K562 (cell line): ENCODE measurements at regions not wholly inside any gene's neighbourhood (a gene's known extent, or its start where the extent isn't known, plus 50 kb on each side); places are given as distances from the start of the nearest gene placed in this dataset.

ENCODE experiments used
- ATAC-seq: fragments of 200-7000 bp; cut with Tn5 transposase; 3 replicates; pipeline ENCODE4 v1.9.1; 2020; ENCODE audit warnings: moderate library complexity
- BruUV-seq: library from RNA; stranded (reverse); fragments of 400-500 nt; replicated peaks from 2 replicates; lab custom pipeline; 2021; lab: Mats Ljungman, UMichigan
- CTCF ChIA-PET: fragments of 300-600 bp; formaldehyde crosslinking; extraction: SDS; loops from one replicate; lab custom pipeline; 2021; ENCODE audit warnings: low intra/inter-chr PET ratio; lab: Yijun Ruan, JAX
- POLR2A ChIA-PET: fragments of 300-600, 350-650 bp; sonication (Branson Sonifier 250); formaldehyde crosslinking; extraction: SDS; loops from one replicate; lab custom pipeline; 2021; ENCODE audit warnings: antibody characterized with exemption, inconsistent platforms; lab: Yijun Ruan, JAX
- DNase-seq, 4 experiments: peaks; one replicate each; pipeline versions ENCODE4 v3.0.0 to v3.0.0-alpha.2; 2011 to 2018; ENCODE audit warnings: low spot score in 3 of 4, mixed read lengths in 3 of 4; ENCODE audit errors: extremely low read depth in 1 of 4
- FAIRE-seq: peaks from 2 replicates; lab custom pipeline; 2011; peaks lifted over from hg19 to GRCh38; lab: Jason Lieb, UNC
- H2AFZ ChIP-seq: 2 replicates; pipeline ENCODE4 v1.6.0; 2011; ENCODE audit warnings: low read depth, low read length, control low read depth, inconsistent platforms
- H3K27ac ChIP-seq: fragments of 200-600 bp; 3 replicates; pipeline ENCODE4 v1.8.0; 2011; ENCODE audit warnings: low read depth, mild to moderate bottlenecking, control low read depth, inconsistent platforms, low read length, moderate library complexity, mixed read lengths; ENCODE audit errors: extremely low read depth
- H3K27me3 ChIP-seq, 2 experiments: fragments of 300-600 bp in 1 of 2; 2 replicates in 1 of 2; 3 replicates in 1 of 2; pipeline versions ENCODE4 v1.6.0 to v1.8.0; 2011; ENCODE audit warnings: inconsistent platforms in 2 of 2, low read length in 2 of 2, mild to moderate bottlenecking in 1 of 2, mixed read lengths in 1 of 2, moderate library complexity in 1 of 2; ENCODE audit not compliant: control insufficient read depth in 2 of 2, insufficient read depth in 2 of 2
- H3K36me3 ChIP-seq: fragments of 300-600 bp; 3 replicates; pipeline ENCODE4 v1.8.0; 2011; ENCODE audit warnings: mild to moderate bottlenecking, low read length, inconsistent platforms; ENCODE audit not compliant: control insufficient read depth, insufficient read depth
- H3K4me1 ChIP-seq, 2 experiments: fragments of 200-600 bp in 1 of 2; replicated peaks in 1 of 2; 2 replicates in 1 of 2; 3 replicates in 1 of 2; pipeline versions ENCODE4 v1.5.1 to v1.8.0; 2011; ENCODE audit warnings: inconsistent platforms in 2 of 2, low read length in 2 of 2, mild to moderate bottlenecking in 1 of 2, mixed read lengths in 1 of 2, moderate library complexity in 1 of 2; ENCODE audit not compliant: control insufficient read depth in 2 of 2, insufficient read depth in 2 of 2
- H3K4me2 ChIP-seq: 2 replicates; pipeline ENCODE4 v1.6.1; 2011; ENCODE audit warnings: low read length, control low read depth, inconsistent platforms, mixed read lengths; ENCODE audit not compliant: insufficient read depth
- H3K4me3 ChIP-seq: fragments of 200-600 bp; sonication (generic), shearing (Covaris generic); 2 replicates; pipeline ENCODE4 v1.5.1; 2016; ENCODE audit warnings: control low read depth, inconsistent platforms
- H3K79me2 ChIP-seq: fragments of 200-600 bp; 3 replicates; pipeline ENCODE4 v1.8.0; 2011; ENCODE audit warnings: low read length, inconsistent platforms; ENCODE audit not compliant: control insufficient read depth, insufficient read depth
- H3K9ac ChIP-seq, 2 experiments: 2 replicates each; pipeline versions ENCODE4 v1.6.0 to v1.6.1; 2011; ENCODE audit warnings: low read depth in 2 of 2, low read length in 2 of 2, control low read depth in 1 of 2, inconsistent platforms in 1 of 2, mild to moderate bottlenecking in 1 of 2, mixed read lengths in 1 of 2; ENCODE audit not compliant: insufficient read depth in 1 of 2
- H3K9me1 ChIP-seq: one replicate; pipeline ENCODE4 v1.6.0; 2011; ENCODE audit warnings: inconsistent platforms, mild to moderate bottlenecking, low read length, moderate library complexity; ENCODE audit not compliant: control insufficient read depth, insufficient read depth
- H3K9me3 ChIP-seq: replicated peaks from 2 replicates; pipeline ENCODE4 v1.5.1; 2011; ENCODE audit warnings: low read depth, low read length, inconsistent platforms; ENCODE audit not compliant: control insufficient read depth, insufficient read depth
- H4K20me1 ChIP-seq: replicated peaks from 2 replicates; pipeline ENCODE4 v1.6.1; 2011; ENCODE audit warnings: low read length, inconsistent platforms, mixed read lengths; ENCODE audit not compliant: control insufficient read depth, insufficient read depth
- AFF1 ChIP-seq, 2 experiments: fragments of 450-650 bp; IDR thresholded peaks; 2 replicates each; pipeline ENCODE4 v1.6.1; 2018; ENCODE audit warnings: mild to moderate bottlenecking in 2 of 2, low read depth in 1 of 2; ENCODE audit not compliant: partially characterized antibody in 2 of 2
- EGR1 ChIP-seq: fragments of 450-650 bp; conservative IDR thresholded peaks from 2 replicates; pipeline ENCODE4 v1.6.1; 2017; ENCODE audit warnings: mild to moderate bottlenecking
- GTF2B ChIP-seq: IDR thresholded peaks from 2 replicates; pipeline ENCODE4 v1.6.1; 2011; ENCODE audit not compliant: insufficient read length; ENCODE audit errors: extremely low read depth
- HMG20A ChIP-seq: fragments of 450-650 bp; formaldehyde crosslinking; conservative IDR thresholded peaks from 2 replicates; pipeline ENCODE4 v1.4.0; 2020; ENCODE audit warnings: mild to moderate bottlenecking, mixed read lengths
- IRF9 ChIP-seq: fragments of 450-650 bp; IDR thresholded peaks from 2 replicates; pipeline ENCODE4 v1.6.1; 2016; ENCODE audit warnings: missing biosample characterization, missing genetic modification characterization
- SLC30A9 ChIP-seq: fragments of 250-450 bp; sonication (Bioruptor Pico); IDR thresholded peaks from 2 replicates; pipeline ENCODE4 v1.8.0; 2022; ENCODE audit warnings: mild to moderate bottlenecking, moderate library complexity
- SMAD3 ChIP-seq: fragments of 450-650 bp; formaldehyde crosslinking; conservative IDR thresholded peaks from 2 replicates; pipeline ENCODE4 v1.4.0; 2020; ENCODE audit warnings: mild to moderate bottlenecking
- TRIM24 ChIP-seq, 2 experiments: fragments of 450-650 bp; IDR thresholded peaks; 2 replicates each; pipeline ENCODE4 v1.6.1; 2016
- TSHZ1 ChIP-seq: fragments of 250-450 bp; sonication (Bioruptor Pico); IDR thresholded peaks from 2 replicates; pipeline ENCODE4 v1.4.0; 2020; ENCODE audit warnings: mild to moderate bottlenecking, moderate library complexity
- ZBTB17 ChIP-seq: fragments of 450-650 bp; formaldehyde crosslinking; IDR thresholded peaks from 2 replicates; pipeline ENCODE4 v1.4.0; 2020; ENCODE audit warnings: mild to moderate bottlenecking
- ZBTB43 ChIP-seq: sonication (generic); formaldehyde crosslinking; IDR thresholded peaks from 2 replicates; pipeline ENCODE4 v1.8.0; 2023; ENCODE audit warnings: mild to moderate bottlenecking, missing genetic modification reagents
- ZNF140 ChIP-seq: fragments of 250-450 bp; sonication (Bioruptor Pico); IDR thresholded peaks from 2 replicates; pipeline ENCODE4 v1.8.0; 2021; ENCODE audit warnings: moderate library complexity, mild to moderate bottlenecking, inconsistent platforms
- ZZZ3 ChIP-seq: fragments of 450-650 bp; IDR thresholded peaks from 2 replicates; pipeline ENCODE4 v1.6.1; 2016; ENCODE audit warnings: antibody characterized with exemption, mild to moderate bottlenecking, moderate library complexity
- WGBS: fragments of 100-300 bp; shearing (Covaris generic); methylation state at CpG from one replicate; pipeline ENCODE4 v1.1.6; 2016; ENCODE audit warnings: low coverage, mixed read lengths; ENCODE audit not compliant: insufficient coverage; ENCODE audit errors: missing lambda C conversion rate; 5-methylcytosine and 5-hydroxymethylcytosine counted together
- in situ Hi-C: fragments of 300-500 bp; cut with MboI; formaldehyde crosslinking; loops from 4 replicates; pipeline ENCODE4 v1.15.0; 2018; ENCODE audit warnings: inconsistent platforms, mixed read lengths
- intact Hi-C: fragments of 100-400 bp; cut with micrococcal nuclease; formaldehyde crosslinking; loops from 2 replicates; pipeline ENCODE4 v1.14.2; 2022

GRCh38 chr20:19923762-19924161 is 93.4 kb upstream of the NAA20 start:
- H3K79me2 ChIP-seq = no peaks in the 10 kb centered on the region
- H3K9me1 ChIP-seq = no peaks in the 10 kb centered on the region
- H2AFZ ChIP-seq = no peak overlapping the region
- DNase-seq = no peak
- 0% methylated on average over 2 of the region's 3 CpGs for WGBS
- in situ Hi-C loops = no loop called here
- ChIA-PET CTCF (no interaction called here), POLR2A (no interaction called here)
- no peak for FAIRE-seq
- ATAC-seq = no peak
- no peaks in the 10 kb centered on the region for H4K20me1 ChIP-seq
- H3K36me3 ChIP-seq = no peaks in the 10 kb centered on the region
- H3K9ac ChIP-seq = no peak overlapping the region
- no TSS peak for BruUV-seq
- H3K4me3 ChIP-seq = no peak overlapping the region
- no peaks in the 10 kb centered on the region for H3K9me3 ChIP-seq
- H3K4me1 ChIP-seq = no peaks in the 10 kb centered on the region
- no peak overlapping the region for H3K4me2 ChIP-seq
- intact Hi-C loops = no loop called here
- peaks cover 0 to 12% of the 10 kb centered on the region in 2 experiments; a peak in 2 of 5 replicates for H3K27me3 ChIP-seq
- H3K27ac ChIP-seq = no peak overlapping the region
- TF ChIP-seq EGR1 (no peak), SLC30A9 (CRISPR knock-in tag) (no peak), ZBTB17 (no peak), TSHZ1 (CRISPR knock-in tag) (no peak), IRF9 (tag) (no peak), GTF2B (no peak), AFF1 (IDR thresholded peaks at IDR 0.05; ENCODE audit: low read depth in 1 of 2, partially characterized antibody in 2 of 2) (no peak), ZNF140 (CRISPR knock-in tag) (no peak), SMAD3 (no peak), TRIM24 (IDR thresholded peaks at IDR 0.05) (no peak), HMG20A (CRISPR knock-in tag) (no peak), ZBTB43 (CRISPR knock-in tag) (no peak), ZZZ3 (no peak)
